Vagina (tissue), 2 donors: ENCODE measurements at regions not wholly inside any gene's neighbourhood (a gene's known extent, or its start where the extent isn't known, plus 50 kb on each side); places are given as distances from the start of the nearest gene placed in this dataset.

Experiments
- DNase-seq, 2 donors: peaks; one replicate each; pipeline ENCODE4 v3.0.0-alpha.2; 2017; ENCODE audit errors: extremely low spot score in 2 of 2
- H3K27ac ChIP-seq: fragments of 200-600 bp; sonication (generic); one replicate; pipeline ENCODE4 v1.5.1; 2019
- H3K27me3 ChIP-seq: fragments of 200-600 bp; sonication (generic); one replicate; pipeline ENCODE4 v1.5.1; 2019
- H3K36me3 ChIP-seq, 2 donors: fragments of 200-600 bp; sonication (generic); one replicate each; pipeline ENCODE4 v1.5.1; 2017 to 2019
- H3K4me1 ChIP-seq: fragments of 200-600 bp; sonication (generic); one replicate; pipeline ENCODE4 v1.5.1; 2019
- H3K4me3 ChIP-seq, 2 donors: fragments of 200-600 bp; sonication (generic); 1 replicate in 1 of 2; 2 replicates in 1 of 2; pipeline ENCODE4 v1.5.1; 2016 to 2019
- H3K9me3 ChIP-seq: fragments of 200-600 bp; sonication (generic); one replicate; pipeline ENCODE4 v1.5.1; 2019
- POLR2A ChIP-seq, 2 donors: fragments of 450-650 bp; IDR thresholded peaks; one replicate each; pipeline ENCODE4 v1.6.1; 2017; ENCODE audit warnings: antibody characterized with exemption in 2 of 2, mild to moderate bottlenecking in 2 of 2, moderate library complexity in 2 of 2
- POLR2AphosphoS5 ChIP-seq, 2 donors: sonication (generic); formaldehyde crosslinking; IDR thresholded peaks; one replicate each; pipeline ENCODE4 v1.9.0; 2017; ENCODE audit warnings: antibody characterized with exemption in 2 of 2, mild to moderate bottlenecking in 2 of 2, low read depth in 1 of 2; ENCODE audit not compliant: insufficient read depth in 1 of 2
- intact Hi-C: fragments of 100-400 bp; cut with DNase I; formaldehyde crosslinking; loops from one replicate; pipeline ENCODE4 v1.15.1; 2023
- TF ChIP-seq, protein P1 (sequence below), 3 experiments: fragments of 450-650 bp in 2 of 3; fragments of 200-600 bp in 1 of 3; sonication (generic) in 1 of 3; IDR thresholded peaks; one replicate each; pipeline ENCODE4 v1.5.1; 2017 to 2019; ENCODE audit warnings: antibody characterized with exemption in 3 of 3, mild to moderate bottlenecking in 2 of 3, moderate library complexity in 2 of 3

DNA sequence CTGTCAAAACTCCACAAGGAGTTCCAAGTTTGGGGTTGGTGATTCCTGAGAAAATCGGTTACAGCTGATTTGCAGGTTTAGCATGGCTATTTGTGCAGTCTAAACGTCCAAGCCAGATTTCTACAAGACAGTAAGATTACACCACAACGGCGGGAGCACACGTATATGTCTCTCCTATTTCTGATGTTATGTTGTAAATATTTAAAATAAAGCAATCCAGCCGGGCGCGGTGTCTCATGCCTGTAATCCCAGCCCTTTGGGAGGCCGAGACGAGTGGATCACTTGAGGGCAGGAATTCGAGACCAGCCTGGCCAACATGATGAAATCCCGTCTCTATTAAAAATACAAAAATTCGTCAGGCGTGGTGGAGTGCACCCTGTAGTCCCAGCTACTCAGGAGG, 106.8 kb upstream of the IGF1R start:
- DNase-seq = no peak

DNA sequence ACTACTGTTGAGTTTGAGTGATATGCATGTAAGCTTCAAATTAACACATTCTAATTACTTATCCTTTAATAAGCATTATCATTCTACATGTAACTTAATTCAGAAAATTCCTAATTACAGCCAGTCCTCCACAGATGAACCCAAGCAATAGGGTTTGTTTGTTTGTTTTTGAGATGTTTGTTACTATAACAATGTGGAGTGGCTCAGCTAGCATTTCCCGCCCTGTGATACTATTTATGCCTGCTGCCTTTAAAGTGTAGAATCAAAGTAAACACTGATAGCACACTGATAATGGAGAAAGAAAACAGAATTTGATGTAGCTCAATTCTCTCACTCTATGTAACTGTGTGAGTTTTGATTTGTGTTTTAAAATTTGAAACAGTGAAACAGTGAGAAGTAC, 105.1 kb upstream of the IGF1R start:
- intact Hi-C loops = no loop called here
- no peak overlapping the region for H3K27ac ChIP-seq
- no peaks in the 10 kb centered on the region for H3K9me3 ChIP-seq
- no peaks in the 10 kb centered on the region for H3K36me3 ChIP-seq
- H3K4me3 ChIP-seq = no peak overlapping the region
- peaks cover 13% of the 10 kb centered on the region for H3K4me1 ChIP-seq
- no peak for DNase-seq
- no peaks in the 10 kb centered on the region for H3K27me3 ChIP-seq
- TF ChIP-seq, protein P1, sequence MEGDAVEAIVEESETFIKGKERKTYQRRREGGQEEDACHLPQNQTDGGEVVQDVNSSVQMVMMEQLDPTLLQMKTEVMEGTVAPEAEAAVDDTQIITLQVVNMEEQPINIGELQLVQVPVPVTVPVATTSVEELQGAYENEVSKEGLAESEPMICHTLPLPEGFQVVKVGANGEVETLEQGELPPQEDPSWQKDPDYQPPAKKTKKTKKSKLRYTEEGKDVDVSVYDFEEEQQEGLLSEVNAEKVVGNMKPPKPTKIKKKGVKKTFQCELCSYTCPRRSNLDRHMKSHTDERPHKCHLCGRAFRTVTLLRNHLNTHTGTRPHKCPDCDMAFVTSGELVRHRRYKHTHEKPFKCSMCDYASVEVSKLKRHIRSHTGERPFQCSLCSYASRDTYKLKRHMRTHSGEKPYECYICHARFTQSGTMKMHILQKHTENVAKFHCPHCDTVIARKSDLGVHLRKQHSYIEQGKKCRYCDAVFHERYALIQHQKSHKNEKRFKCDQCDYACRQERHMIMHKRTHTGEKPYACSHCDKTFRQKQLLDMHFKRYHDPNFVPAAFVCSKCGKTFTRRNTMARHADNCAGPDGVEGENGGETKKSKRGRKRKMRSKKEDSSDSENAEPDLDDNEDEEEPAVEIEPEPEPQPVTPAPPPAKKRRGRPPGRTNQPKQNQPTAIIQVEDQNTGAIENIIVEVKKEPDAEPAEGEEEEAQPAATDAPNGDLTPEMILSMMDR (IDR thresholded peaks at IDR 0.05) = no peak
- TF ChIP-seq POLR2A (IDR thresholded peaks at IDR 0.05) (no peak), POLR2AphosphoS5 (IDR thresholded peaks at IDR 0.05; ENCODE audit: insufficient read depth in 1 of 2, low read depth in 1 of 2) (no peak)

More for the DNA sequence above, 106.8 kb upstream of the IGF1R start:
- no peaks in the 10 kb centered on the region for H3K27me3 ChIP-seq
- TF ChIP-seq POLR2AphosphoS5 (IDR thresholded peaks at IDR 0.05; ENCODE audit: insufficient read depth in 1 of 2, low read depth in 1 of 2) = no peak
- TF ChIP-seq, protein P1 (IDR thresholded peaks at IDR 0.05) = no peak
- TF ChIP-seq POLR2A (IDR thresholded peaks at IDR 0.05) = no peak
- no peak overlapping the region for H3K4me3 ChIP-seq
- no peaks in the 10 kb centered on the region for H3K4me1 ChIP-seq
- no peak overlapping the region for H3K27ac ChIP-seq
- no peaks in the 10 kb centered on the region for H3K36me3 ChIP-seq
- H3K9me3 ChIP-seq = no peaks in the 10 kb centered on the region
- intact Hi-C loops = no loop called here

DNA sequence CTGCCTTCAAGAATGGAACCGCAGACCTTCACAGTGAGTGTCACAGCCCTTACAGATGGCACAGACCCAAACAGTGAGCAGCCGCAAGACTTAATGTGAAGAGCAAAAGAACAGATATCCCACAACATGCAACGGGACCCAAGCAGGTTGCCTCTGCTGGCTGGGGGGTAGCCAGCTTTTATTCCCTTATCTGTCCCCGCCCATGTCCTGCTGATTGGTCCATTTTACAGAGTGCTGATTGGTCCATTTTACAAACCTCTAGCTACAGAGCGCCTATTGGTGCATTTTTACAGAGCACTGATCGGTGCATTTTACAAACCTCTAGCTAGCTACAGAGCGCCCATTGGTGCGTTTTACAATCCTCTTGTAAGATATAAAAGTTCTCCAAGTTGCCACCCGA, 102.0 kb upstream of the IGF1R start:
- no peaks in the 10 kb centered on the region for H3K36me3 ChIP-seq
- H3K9me3 ChIP-seq = no peaks in the 10 kb centered on the region
- H3K27ac ChIP-seq = peak overlapping the region; percentile 24
- no peak overlapping the region for H3K4me3 ChIP-seq
- peaks cover 23% of the 10 kb centered on the region for H3K4me1 ChIP-seq
- intact Hi-C loops = no loop called here
- TF ChIP-seq, protein P1 (IDR thresholded peaks at IDR 0.05) = no peak
- no peak for TF ChIP-seq POLR2A (IDR thresholded peaks at IDR 0.05)
- no peak for TF ChIP-seq POLR2AphosphoS5 (IDR thresholded peaks at IDR 0.05; ENCODE audit: insufficient read depth in 1 of 2, low read depth in 1 of 2)
- DNase-seq = no peak
- H3K27me3 ChIP-seq = no peaks in the 10 kb centered on the region

DNA sequence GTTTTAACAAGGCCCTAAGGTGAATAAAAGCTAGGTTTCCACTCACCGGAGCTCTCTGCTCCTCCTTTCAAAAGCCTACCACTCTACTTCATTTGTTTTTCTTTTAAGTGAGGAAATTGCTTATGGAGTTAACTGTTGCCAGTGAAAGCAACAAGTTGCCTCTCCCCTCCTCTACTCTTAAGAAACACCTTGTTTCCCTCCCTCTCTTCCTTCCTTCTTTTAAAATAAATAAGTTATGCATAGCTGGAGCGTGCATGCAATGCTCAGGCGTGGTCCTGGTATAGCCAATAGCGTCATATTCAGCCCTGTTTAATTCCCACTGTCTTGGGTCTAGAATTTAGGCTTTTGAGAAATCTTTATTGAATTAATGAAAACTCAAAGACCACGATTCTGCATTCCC, 101.1 kb upstream of the IGF1R start:
- H3K4me3 ChIP-seq = peak overlapping the region; percentile 58 to 64
- H3K36me3 ChIP-seq = no peaks in the 10 kb centered on the region
- H3K27me3 ChIP-seq = no peaks in the 10 kb centered on the region
- H3K27ac ChIP-seq = peak overlapping the region; percentile 96
- H3K9me3 ChIP-seq = no peaks in the 10 kb centered on the region
- peaks cover 23% of the 10 kb centered on the region for H3K4me1 ChIP-seq
- TF ChIP-seq, protein P1 (IDR thresholded peaks at IDR 0.05) = no peak
- TF ChIP-seq POLR2A (IDR thresholded peaks at IDR 0.05) = no peak
- TF ChIP-seq POLR2AphosphoS5 (IDR thresholded peaks at IDR 0.05; ENCODE audit: insufficient read depth in 1 of 2, low read depth in 1 of 2) = no peak
- no peak for DNase-seq
- intact Hi-C loops = no loop called here

DNA sequence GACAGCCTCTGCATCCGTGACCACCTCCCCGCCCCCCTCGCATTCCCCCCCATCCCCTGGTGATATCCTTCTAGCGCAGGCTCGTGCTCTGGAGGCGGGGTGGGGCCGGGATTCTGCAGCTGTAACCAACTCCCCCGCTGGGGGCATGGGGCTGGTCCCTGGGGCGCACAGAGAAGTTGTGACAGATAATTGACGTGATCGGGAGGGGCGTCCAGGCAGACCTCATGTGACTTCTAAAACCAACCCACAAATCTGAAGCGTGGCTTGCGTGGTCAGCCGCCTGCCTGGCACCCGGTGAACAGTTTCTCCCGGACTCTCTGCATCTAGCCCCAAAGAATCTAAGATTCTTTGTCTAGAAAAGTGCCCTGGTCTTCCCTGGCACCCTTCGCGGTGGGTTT, 100.6 kb upstream of the IGF1R start:
- DNase-seq = no peak
- Histone ChIP-seq H3K27ac (peak overlapping the region; percentile 96), H3K4me3 (peak overlapping the region; percentile 58 to 64), H3K27me3 (no peaks in the 10 kb centered on the region), H3K4me1 (peaks cover 23% of the 10 kb centered on the region), H3K36me3 (no peaks in the 10 kb centered on the region), H3K9me3 (no peaks in the 10 kb centered on the region)
- TF ChIP-seq, protein P1 (IDR thresholded peaks at IDR 0.05) = no peak
- TF ChIP-seq POLR2AphosphoS5 (IDR thresholded peaks at IDR 0.05; ENCODE audit: insufficient read depth in 1 of 2, low read depth in 1 of 2) (no peak), POLR2A (IDR thresholded peaks at IDR 0.05) (no peak)
- intact Hi-C loops = no loop called here
